ELR (cell line): ENCODE measurements at regions not wholly inside any gene's neighbourhood (a gene's known extent, or its start where the extent isn't known, plus 50 kb on each side); places are given as distances from the start of the nearest gene placed in this dataset.
"Not testable (repeated sequence)": the region's sequence is repeated elsewhere in the genome, so short reads cannot be mapped to it uniquely, and the experiment has no call there.

ENCODE experiments used
- DNase-seq: peaks from one replicate; pipeline ENCODE4 v3.0.0-alpha.2; 2015; ENCODE audit warnings: low read depth

DNA sequence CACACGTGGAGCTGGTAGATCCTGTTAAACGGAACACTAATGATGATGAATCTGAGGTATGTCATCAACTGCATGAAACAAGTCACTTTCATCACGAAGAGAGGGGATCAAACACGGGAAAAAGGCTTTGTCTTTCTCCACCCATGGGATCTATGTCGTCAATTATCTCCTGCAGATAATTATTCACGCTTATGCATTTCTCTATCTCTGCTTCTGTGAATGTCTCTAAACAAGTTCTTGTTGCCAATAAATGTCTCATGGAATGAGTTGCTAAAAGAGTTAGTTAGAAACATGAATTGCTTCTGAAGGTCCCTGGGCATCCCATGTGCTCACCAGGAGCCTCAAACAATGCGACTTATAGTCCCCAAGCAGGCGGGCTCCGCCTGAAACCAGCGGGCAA lies 1228.2 kb upstream of the TMEM132C start:
- DNase-seq: no peak

GRCh38 chr12:127041985-127042625 lies 1224.9 kb upstream of the TMEM132C start:
- DNase-seq: no peak

DNA sequence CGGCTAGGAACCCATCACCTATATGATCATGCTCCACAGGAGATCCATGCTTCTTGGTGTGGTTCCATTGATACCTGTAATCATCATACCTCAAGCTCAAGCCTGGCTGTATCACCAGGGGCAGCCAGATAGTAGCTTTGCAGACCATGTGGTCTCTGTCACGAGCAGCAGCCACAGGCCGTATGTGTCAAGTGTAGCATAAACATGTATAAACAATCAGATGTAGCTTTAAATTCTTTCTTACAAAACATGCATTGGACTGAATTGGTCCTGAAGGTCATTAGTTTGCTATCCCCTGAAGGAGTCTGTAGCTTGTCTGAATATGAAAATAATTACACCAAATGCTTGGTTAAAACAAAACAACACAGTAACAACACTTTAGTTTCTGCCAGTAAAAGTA lies 1223.2 kb upstream of the TMEM132C start:
- no peak for DNase-seq

GRCh38 chr12:127044836-127045235 lies 1222.1 kb upstream of the TMEM132C start:
- no peak for DNase-seq

DNA sequence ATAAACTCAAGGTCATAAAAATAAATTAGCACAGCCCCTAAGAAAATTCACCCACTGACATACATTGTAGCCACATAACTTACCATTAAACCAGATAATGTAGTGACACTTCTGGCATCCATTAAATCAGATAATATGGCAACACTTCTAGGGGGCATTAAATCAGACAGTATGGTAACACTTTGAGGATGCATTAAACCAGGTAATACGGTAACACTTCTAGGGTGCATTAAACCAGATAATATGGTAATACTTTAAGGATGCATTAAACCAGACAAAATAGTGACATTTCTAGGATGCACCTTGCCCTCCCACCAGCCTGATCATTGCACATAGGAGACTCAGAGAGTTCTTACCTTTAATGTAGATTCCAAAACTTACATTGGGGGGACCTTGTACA lies 1220.5 kb upstream of the TMEM132C start:
- DNase-seq: peak; percentile 34

DNA sequence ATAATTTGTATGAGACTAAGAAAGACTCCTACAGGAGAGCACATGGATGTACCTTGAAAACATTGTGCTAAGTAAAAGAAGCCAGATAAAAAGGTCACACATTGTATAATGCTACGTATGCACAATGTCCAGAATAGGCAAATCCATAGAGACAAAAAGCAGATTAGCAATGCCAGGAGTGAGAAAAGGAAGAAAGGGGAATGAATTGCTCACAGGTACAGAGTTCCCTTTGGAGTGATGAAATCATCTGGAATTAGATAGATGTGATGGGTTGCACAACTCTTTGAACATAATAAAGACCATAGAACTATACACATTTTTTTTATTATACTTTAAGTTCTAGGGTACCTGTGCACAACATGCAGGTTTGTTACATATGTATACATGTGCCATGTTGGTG lies 1218.9 kb upstream of the TMEM132C start:
- no peak for DNase-seq

DNA sequence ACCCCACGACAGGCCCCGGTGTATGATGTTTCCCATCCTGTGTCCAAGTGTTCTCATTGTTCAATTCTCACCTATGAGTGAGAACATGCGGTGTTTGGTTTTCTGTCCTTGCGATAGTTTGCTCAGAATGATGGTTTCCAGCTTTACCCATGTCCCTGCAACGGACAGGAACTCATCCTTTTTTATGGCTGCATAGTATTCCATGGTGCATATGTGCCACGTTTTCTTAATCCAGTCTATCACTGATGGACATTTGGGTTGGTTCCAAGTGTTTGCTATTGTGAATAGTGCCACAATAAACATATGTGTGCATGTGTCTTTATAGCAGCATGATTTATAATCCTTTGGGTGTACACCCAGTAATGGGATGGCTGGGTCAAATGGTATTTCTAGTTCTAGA lies 1218.4 kb upstream of the TMEM132C start:
- DNase-seq: not testable (repeated sequence)

GRCh38 chr12:127051139-127051538 lies 1215.8 kb upstream of the TMEM132C start:
- no peak for DNase-seq

DNA sequence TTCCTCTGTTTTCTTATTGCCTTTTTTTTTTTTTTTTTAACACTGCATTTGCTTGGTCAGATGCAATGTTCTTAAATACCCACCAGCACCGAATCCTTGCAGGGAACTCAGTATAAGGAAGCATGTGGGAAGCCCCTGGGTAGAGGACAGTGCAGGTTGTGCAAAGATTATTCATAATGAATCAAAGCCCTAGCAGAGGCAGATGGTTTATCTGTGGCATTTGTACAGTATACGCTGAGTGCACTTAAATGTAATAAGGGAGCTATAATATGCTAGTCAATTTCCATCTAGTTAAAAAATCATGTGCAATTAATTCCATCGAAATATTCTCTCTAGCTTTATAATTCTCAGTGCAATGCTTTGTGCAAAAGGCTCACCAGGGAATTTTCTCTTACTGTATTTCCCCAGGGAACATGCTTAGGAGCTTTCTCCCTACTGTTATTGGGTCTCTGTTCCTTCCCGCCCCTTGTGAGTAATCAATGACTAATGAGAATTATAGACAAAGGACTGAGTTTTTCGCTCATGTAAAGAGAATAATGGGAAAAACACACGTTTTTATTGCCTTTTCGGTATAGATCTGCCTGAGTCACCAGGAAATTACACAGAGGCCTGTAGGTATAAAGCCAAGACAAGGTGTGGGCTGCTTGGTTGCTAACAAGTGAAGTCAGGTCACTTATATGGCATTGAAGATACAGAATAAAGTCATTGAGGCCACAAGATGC lies 1214.3 kb upstream of the TMEM132C start:
- DNase-seq: peak; percentile 97

GRCh38 chr12:127054531-127054930 lies 1212.4 kb upstream of the TMEM132C start:
- peak; percentile 63 for DNase-seq

DNA sequence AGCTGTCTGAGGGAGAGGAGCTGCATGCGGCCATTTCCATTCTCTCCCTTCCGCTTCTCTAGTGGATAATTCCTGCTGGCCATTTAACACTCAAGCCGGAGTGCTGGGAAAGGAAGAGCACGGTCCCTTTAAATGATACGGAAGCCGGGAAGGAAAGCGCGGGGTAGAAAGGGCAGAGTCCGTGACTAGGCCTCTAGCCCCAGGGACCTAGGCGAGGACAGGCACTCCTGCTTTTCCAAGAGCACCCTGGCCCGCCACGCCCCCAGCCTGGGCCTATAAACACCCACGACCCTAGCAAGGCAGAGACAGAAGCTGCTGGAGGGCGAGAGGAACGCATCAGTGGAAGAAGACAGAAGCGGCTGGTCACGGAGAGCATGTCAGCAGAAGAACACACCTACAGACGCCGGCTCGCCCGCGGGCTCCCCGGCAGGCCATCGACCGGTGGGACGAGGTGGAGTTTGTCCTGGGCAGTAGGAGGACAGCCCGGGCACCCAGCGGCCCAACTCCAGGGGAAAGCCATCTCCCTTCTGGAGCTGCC lies 1206.6 kb upstream of the TMEM132C start:
- no peak for DNase-seq

- no peak for DNase-seq
These were observed 1206.0 kb upstream of the TMEM132C start for GRCh38 chr12:127060933-127061332.

- no peak for DNase-seq
These were observed 1203.5 kb upstream of the TMEM132C start for GRCh38 chr12:127063339-127064072.

DNA sequence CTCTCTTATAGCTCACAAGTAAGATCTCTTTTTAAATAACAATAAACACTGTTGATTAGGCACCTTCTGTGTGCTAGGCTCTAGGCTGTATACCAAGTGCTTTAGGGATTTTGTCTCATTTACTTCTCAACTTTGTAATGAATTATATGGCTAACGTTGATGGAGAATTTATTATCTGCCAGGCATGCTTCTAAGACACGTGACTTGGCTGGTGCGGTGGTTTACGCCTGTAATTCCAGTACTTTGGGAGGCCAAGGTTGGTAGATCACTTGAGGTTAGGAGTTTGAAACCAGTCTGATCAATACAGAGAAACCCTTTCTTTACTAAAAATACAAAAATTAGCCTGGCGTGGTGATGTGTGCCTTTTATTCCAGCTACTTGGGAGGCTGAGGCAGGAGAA lies 1202.8 kb upstream of the TMEM132C start:
- no peak for DNase-seq

GRCh38 chr12:127065595-127065994 lies 1201.4 kb upstream of the TMEM132C start:
- no peak for DNase-seq

- DNase-seq: peak; percentile 27
These were observed 1196.3 kb upstream of the TMEM132C start for GRCh38 chr12:127070515-127071157.

DNA sequence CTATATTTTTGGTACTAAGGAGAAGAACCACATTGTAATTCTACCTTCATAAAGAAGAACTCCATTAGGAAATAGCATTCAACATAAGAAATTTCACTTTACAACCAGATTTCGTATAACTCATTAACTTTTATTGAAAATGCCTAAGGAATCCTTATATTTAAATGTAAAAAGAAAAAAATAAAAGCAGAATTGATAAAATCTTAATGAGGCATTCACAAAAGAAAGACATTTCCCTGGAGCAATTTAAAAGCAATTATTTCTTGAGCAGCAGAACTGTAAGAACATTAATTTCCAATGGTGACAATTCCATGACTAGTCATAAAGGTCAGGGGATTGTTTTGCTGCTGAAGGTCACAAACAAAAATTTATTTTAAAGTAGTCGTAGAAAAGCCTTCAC lies 1192.8 kb upstream of the TMEM132C start:
- no peak for DNase-seq

GRCh38 chr12:127075981-127076380 lies 1191.0 kb upstream of the TMEM132C start:
- no peak for DNase-seq

- no peak for DNase-seq
These were observed 1189.5 kb upstream of the TMEM132C start for GRCh38 chr12:127077262-127078045.

DNA sequence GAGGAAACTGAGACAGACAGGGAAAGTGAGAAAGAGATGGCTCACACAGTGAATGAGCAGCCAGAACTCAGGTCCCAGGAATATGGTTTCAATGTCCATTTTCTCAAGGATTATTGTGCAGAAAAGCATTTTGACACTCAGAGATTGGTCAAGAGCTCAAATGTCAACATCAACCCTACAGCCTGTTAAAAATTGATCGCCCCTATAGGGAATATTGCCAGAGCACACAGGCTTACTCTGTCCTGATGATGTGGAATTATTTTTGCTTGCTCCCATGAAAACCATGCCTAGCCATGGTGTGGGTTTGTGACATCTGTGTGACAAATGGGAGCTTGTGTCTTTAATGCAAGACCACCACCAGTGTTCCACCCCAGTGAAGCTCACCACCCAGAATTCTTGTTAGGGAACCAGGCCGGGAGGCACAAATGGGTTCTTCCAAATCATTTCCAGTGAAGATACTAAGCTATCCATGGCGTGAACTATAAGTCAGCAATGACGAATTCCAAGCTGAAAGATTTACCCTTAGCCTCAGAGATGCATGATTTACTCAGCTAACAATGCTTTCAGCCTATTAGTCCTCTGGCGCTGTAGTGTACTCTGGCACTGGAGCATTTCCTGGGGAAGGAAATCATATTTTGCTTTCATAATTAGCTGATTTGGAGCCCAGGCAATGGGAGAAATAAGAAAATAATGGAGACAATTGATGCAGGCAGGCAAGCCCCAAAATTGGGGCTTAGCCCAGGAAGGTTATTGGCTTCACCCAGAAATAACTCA lies 1188.2 kb upstream of the TMEM132C start:
- peak; percentile 21 for DNase-seq

DNA sequence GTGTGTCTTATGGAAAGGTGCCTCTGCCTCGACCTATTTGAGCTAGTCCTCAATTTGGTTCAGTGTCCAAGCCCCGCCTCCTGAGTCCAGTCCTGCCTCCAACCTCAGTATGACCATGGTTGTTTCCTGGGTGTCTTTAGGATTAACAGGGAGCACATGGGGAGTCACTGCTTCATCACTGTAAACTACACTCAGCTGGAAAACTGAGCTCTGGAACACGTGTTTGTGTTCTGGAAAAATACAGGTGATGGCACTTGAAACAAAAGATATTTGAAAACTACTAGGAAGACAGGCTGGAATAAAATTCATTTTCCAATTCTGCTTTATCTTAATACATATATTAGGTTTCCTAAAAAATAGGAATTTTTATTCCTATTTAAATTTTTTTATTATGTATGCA lies 1187.3 kb upstream of the TMEM132C start:
- no peak for DNase-seq
